Thoracic aorta (tissue), 2 donors: ENCODE measurements at regions not wholly inside any gene's neighbourhood (a gene's known extent, or its start where the extent isn't known, plus 50 kb on each side); places are given as distances from the start of the nearest gene placed in this dataset.
A peak's percentile ranks its signal among the peaks of the same experiment; 100 is the strongest.

Source experiments
- ATAC-seq: fragments of 150-250 bp; one replicate; pipeline ENCODE4 v1.8.0; 2017; ENCODE audit warnings: low read depth; ENCODE audit not compliant: insufficient number of reproducible peaks, low FRiP score
- DNase-seq: peaks from one replicate; pipeline ENCODE4 v3.0.0-alpha.2; 2020; ENCODE audit warnings: low spot score
- H3K27ac ChIP-seq, 2 donors: fragments of 200-600 bp; sonication (generic); 1 replicate in 1 of 2; 2 replicates in 1 of 2; pipeline ENCODE4 v1.5.1; 2016; ENCODE audit warnings: mild to moderate bottlenecking in 2 of 2, moderate library complexity in 2 of 2
- H3K27me3 ChIP-seq: fragments of 200-600 bp; sonication (generic); replicated peaks from 2 replicates; pipeline ENCODE4 v1.6.0; 2016; ENCODE audit warnings: mild to moderate bottlenecking; ENCODE audit not compliant: insufficient read depth
- H3K36me3 ChIP-seq: fragments of 200-600 bp; sonication (generic); one replicate; pipeline ENCODE4 v1.5.1; 2016
- H3K4me1 ChIP-seq, 2 donors: fragments of 200-600 bp; sonication (generic); 1 replicate in 1 of 2; 2 replicates in 1 of 2; pipeline versions ENCODE4 v1.5.1 to v1.6.0; 2016; ENCODE audit warnings: low read depth in 2 of 2, mild to moderate bottlenecking in 1 of 2; ENCODE audit not compliant: control insufficient read depth in 1 of 2
- H3K4me3 ChIP-seq: fragments of 200-600 bp; sonication (generic); 2 replicates; pipeline ENCODE4 v1.5.1; 2016; ENCODE audit warnings: mild to moderate bottlenecking
- H3K9me3 ChIP-seq: fragments of 200-600 bp; sonication (generic); 2 replicates; pipeline ENCODE4 v1.5.1; 2016
- TF ChIP-seq, protein P1 (sequence below): fragments of 200-600 bp; sonication (generic); IDR thresholded peaks from one replicate; pipeline ENCODE4 v1.5.1; 2019; ENCODE audit warnings: antibody characterized with exemption

DNA sequence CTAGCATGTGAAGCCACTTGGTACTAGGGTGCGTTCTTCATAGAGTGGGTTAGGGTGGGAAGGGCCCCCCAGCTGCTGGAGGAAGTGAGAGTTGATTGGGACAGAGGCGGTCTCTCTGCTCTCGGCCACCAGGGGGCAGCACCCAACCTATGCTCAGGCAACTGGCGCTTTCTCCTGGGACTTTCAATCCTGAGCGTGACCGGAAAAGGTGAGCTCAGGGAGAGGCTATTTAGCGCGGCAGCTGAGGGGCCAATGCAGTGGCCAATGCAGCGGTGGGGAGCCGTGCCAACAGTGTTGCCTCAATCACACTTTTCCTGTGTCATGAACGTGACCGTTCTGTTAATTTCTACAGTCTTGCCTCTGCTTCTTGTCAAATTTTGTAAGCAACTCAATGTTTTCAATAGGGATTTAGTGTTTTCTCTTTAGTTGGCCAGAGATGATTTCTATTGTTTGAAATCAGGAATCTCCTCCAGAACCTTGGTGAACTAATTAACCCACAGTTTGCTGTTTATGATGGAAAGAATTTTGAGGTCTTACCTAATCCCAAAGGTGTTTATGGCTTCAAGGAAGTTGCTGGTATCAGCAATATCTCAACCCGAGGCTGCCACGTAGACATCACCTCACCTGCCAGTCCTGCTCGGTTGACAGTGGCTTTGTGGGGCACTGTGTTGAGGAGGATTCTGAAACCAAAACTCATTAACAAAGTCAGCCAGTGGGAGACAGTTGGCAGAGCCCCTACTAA lies 67.9 kb upstream of the PDZD8 start:
- Histone ChIP-seq H3K36me3 (no peaks in the 10 kb centered on the region), H3K4me3 (peak overlapping the region; percentile 51), H3K4me1 (peaks cover 13 to 23% of the 10 kb centered on the region in 2 donors), H3K27me3 (no peaks in the 10 kb centered on the region), H3K9me3 (no peaks in the 10 kb centered on the region), H3K27ac (peak overlapping the region in 1 of 2 donors; percentile 74)
- DNase-seq, result peak; percentile 47
- TF ChIP-seq, protein P1, sequence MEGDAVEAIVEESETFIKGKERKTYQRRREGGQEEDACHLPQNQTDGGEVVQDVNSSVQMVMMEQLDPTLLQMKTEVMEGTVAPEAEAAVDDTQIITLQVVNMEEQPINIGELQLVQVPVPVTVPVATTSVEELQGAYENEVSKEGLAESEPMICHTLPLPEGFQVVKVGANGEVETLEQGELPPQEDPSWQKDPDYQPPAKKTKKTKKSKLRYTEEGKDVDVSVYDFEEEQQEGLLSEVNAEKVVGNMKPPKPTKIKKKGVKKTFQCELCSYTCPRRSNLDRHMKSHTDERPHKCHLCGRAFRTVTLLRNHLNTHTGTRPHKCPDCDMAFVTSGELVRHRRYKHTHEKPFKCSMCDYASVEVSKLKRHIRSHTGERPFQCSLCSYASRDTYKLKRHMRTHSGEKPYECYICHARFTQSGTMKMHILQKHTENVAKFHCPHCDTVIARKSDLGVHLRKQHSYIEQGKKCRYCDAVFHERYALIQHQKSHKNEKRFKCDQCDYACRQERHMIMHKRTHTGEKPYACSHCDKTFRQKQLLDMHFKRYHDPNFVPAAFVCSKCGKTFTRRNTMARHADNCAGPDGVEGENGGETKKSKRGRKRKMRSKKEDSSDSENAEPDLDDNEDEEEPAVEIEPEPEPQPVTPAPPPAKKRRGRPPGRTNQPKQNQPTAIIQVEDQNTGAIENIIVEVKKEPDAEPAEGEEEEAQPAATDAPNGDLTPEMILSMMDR, result peak; percentile 90
- ATAC-seq, result peak; percentile 73

DNA sequence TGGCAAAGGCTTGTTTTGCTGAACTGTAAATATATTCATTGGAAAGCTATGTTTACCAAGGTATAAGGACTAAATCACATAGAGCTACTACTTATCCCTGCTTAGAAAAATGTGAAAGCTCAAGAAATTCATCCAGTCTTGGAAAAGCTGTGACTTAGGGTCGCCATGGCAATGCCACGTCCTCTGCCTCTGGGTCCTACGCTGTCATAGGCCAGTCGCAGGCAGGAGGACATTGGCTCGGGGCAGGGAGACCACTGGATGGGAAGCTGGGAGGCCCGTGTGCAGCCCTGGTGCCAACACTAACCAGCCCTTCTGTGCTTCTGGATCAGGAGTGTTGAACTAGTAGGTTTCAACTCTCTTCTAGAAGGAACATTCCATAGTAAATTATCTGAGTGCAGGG lies 67.3 kb upstream of the PDZD8 start:
- Histone ChIP-seq H3K9me3 (no peaks in the 10 kb centered on the region), H3K4me1 (peaks cover 13 to 23% of the 10 kb centered on the region in 2 donors), H3K27ac (peak overlapping the region; percentile 36 to 74), H3K36me3 (no peaks in the 10 kb centered on the region), H3K27me3 (no peaks in the 10 kb centered on the region), H3K4me3 (peak overlapping the region; percentile 51)
- TF ChIP-seq, protein P1, result no peak
- peak; percentile 57 for ATAC-seq
- no peak for DNase-seq

DNA sequence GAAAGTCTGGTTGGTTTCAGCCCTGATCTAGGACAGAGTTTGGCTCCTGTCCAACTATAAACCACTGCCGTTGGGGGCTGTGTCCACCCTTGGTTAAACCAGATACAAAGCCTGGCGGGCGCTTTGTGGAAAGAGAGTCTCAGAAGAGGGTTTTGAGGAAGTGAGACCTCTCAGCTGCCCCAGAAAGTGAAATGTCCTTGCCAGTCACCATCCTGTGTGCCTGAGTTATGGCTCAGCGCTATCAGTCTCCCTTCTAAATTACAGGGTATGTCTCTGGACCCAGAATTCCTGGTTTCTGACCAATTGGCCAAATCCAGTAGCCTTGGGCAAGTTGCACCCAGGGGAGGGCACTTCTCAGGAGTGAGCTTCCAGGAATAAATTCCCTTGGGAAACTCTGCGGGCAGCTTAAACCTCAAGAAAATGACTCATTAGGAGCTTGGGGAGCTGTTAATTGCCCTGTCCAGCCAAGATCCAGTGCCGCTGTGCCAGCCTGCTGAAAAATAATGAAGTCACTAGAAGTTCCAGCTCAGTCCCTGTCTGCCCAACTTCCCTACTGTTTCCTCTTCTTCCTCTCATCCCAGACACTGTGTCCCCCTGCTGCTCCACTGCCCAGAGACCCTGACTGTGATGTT lies 66.7 kb upstream of the PDZD8 start:
- Histone ChIP-seq H3K9me3 (no peaks in the 10 kb centered on the region), H3K36me3 (no peaks in the 10 kb centered on the region), H3K27me3 (no peaks in the 10 kb centered on the region), H3K4me1 (peaks cover 13 to 23% of the 10 kb centered on the region in 2 donors), H3K4me3 (peak overlapping the region; percentile 51), H3K27ac (peak overlapping the region; percentile 36 to 74)
- TF ChIP-seq, protein P1, result no peak
- DNase-seq, result peak; percentile 25
- ATAC-seq, result peak; percentile 68

DNA sequence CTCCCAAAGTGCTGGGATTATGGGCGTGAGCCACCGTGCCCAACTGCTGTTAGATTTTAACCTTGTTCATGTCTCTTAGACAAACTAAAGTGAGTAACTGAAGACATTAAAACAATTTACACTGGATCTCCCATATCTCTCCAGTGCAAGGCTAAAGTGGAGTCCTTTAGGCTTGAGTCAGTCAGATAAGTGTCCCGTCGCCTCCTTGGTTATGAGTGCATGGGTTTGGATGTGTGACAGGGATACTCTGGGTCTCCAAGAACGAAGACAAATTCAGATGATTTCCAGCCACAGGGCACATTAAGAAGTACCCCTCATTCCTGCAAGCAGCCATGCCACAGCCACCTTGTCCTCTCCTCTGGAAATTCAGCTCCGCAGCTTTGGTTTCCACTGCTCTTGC lies 66.1 kb upstream of the PDZD8 start:
- Histone ChIP-seq H3K27me3 (no peaks in the 10 kb centered on the region), H3K36me3 (no peaks in the 10 kb centered on the region), H3K9me3 (no peaks in the 10 kb centered on the region), H3K4me1 (peaks cover 13 to 23% of the 10 kb centered on the region in 2 donors), H3K27ac (peak overlapping the region in 1 of 2 donors; percentile 74), H3K4me3 (peak overlapping the region; percentile 39)
- TF ChIP-seq, protein P1, result no peak
- DNase-seq (no peak), ATAC-seq (no peak)

DNA sequence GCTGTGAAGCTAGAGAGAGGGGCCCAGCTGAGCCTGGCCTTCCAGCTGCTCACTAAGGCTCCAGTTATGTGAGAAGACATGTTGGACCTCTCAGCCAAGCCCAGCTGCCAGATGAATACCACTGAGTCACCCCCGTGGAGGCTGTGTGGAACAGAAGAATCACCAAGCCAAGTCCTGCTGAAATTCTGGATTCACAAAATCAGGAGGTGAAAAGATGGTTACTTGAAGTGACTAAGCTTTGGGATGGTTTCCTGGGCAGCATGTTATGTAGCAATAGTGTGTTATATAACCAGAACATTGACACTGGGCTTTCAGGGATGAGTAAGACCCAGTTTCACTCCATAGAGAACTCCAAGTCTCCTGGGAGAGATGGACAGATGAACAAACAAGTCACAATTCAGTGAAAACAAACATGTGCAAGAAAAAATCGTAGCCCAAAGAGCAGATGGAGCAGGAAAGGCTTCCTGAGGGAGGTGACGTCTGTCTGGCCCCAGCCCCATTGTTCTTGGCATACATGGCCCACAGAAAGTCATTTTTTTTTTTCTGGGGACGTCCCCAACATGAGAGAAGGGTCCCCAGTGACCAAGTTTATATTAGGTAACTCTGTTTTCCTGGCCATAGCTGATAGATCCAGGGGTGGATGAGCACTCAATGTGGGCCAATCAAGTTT lies 64.1 kb upstream of the PDZD8 start:
- Histone ChIP-seq H3K4me1 (peaks cover 13 to 23% of the 10 kb centered on the region in 2 donors), H3K36me3 (no peaks in the 10 kb centered on the region), H3K27ac (no peak overlapping the region), H3K27me3 (no peaks in the 10 kb centered on the region), H3K9me3 (no peaks in the 10 kb centered on the region), H3K4me3 (no peak overlapping the region)
- DNase-seq (no peak), ATAC-seq (no peak)
- TF ChIP-seq, protein P1, result no peak
